ENCODE measurements at regions not wholly inside any gene's neighbourhood (a gene's known extent, or its start where the extent isn't known, plus 50 kb on each side); places are given as distances from the start of the nearest gene placed in this dataset.

GRCh38 chr4:149884046-149884445, 68.4 kb upstream of the IQCM start:
- H2AFZ ChIP-seq (ENCODE audit: low read length), result no peak overlapping the region
- H3K4me2 ChIP-seq (ENCODE audit: low read depth, low read length, poor library complexity, severe bottlenecking), result no peak overlapping the region
- H3K9me3 ChIP-seq (ENCODE audit: insufficient read depth, low read depth, low read length), result no peaks in the 10 kb centered on the region
- no peak overlapping the region for H3K9ac ChIP-seq (ENCODE audit: low read depth, low read length, poor library complexity, severe bottlenecking)
- H3K79me2 ChIP-seq (ENCODE audit: insufficient read depth, low read length), result no peaks in the 10 kb centered on the region
- H4K20me1 ChIP-seq (ENCODE audit: insufficient read depth, low read length, poor library complexity, severe bottlenecking), result no peaks in the 10 kb centered on the region
- no peak overlapping the region for H3K4me3 ChIP-seq (ENCODE audit: low read length, poor library complexity, severe bottlenecking)
- H3F3A ChIP-seq (ENCODE audit: low read depth), result no peaks in the 10 kb centered on the region
- no peaks in the 10 kb centered on the region for H3K9me2 ChIP-seq (replicated peaks; ENCODE audit: low read depth, low read length)
- no peaks in the 10 kb centered on the region for H3K36me3 ChIP-seq (ENCODE audit: insufficient read depth, low read length)
- no peaks in the 10 kb centered on the region for H3K27me3 ChIP-seq (ENCODE audit: insufficient read depth, low read length, poor library complexity, severe bottlenecking)
- H3K4me1 ChIP-seq (ENCODE audit: insufficient read depth, low read length, poor library complexity, severe bottlenecking), result no peaks in the 10 kb centered on the region
- TF ChIP-seq EZH2phosphoT487 (IDR thresholded peaks at IDR 0.05; ENCODE audit: borderline replicate concordance) (no peak), CTCF (conservative IDR thresholded peaks at IDR 0.05; ENCODE audit: low read length) (no peak)

DNA sequence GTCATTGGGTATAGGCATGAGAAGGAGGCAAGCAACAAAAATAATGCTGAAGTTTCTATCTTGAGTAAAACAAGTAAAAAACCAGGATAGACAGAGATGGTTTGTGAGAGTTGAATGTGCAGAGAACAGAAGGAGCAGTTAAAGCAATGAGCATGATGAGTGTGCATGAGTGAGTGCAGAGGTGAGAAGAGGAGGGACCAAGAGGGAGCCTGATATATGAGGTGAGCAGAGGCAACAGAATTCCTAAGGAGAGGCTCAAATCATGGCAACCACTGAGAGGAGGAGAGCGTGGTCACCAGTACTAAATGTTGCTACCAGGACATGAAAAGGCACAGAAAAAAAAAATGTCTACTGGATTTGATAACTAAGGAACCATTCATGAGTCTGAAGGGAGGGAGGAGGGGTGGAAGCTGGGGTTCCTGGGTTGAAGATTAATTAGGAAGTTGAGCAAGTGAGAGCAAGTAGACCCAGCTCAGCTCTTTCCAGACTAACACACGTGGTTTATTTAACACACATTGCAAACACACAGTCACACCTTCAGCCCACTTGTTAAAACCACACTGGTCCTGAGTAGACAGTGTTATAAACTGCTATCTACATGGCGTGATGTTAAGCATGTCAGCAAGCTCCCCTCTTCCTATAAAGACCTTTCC, 69.0 kb upstream of the IQCM start:
- no peaks in the 10 kb centered on the region for H3K36me3 ChIP-seq (ENCODE audit: insufficient read depth, low read length)
- no peaks in the 10 kb centered on the region for H4K20me1 ChIP-seq (ENCODE audit: insufficient read depth, low read length, poor library complexity, severe bottlenecking)
- H3K4me1 ChIP-seq (ENCODE audit: insufficient read depth, low read length, poor library complexity, severe bottlenecking), result no peaks in the 10 kb centered on the region
- H3K9me3 ChIP-seq (ENCODE audit: insufficient read depth, low read depth, low read length), result no peaks in the 10 kb centered on the region
- no peaks in the 10 kb centered on the region for H3K27me3 ChIP-seq (ENCODE audit: insufficient read depth, low read length, poor library complexity, severe bottlenecking)
- no peak overlapping the region for H2AFZ ChIP-seq (ENCODE audit: low read length)
- H3K4me3 ChIP-seq (ENCODE audit: low read length, poor library complexity, severe bottlenecking), result no peak overlapping the region
- H3K79me2 ChIP-seq (ENCODE audit: insufficient read depth, low read length), result no peaks in the 10 kb centered on the region
- TF ChIP-seq EZH2phosphoT487 (IDR thresholded peaks at IDR 0.05; ENCODE audit: borderline replicate concordance) (no peak), CTCF (conservative IDR thresholded peaks at IDR 0.05; ENCODE audit: low read length) (no peak)
- no peaks in the 10 kb centered on the region for H3F3A ChIP-seq (ENCODE audit: low read depth)
- no peaks in the 10 kb centered on the region for H3K9me2 ChIP-seq (replicated peaks; ENCODE audit: low read depth, low read length)
- no peak overlapping the region for H3K9ac ChIP-seq (ENCODE audit: low read depth, low read length, poor library complexity, severe bottlenecking)
- H3K4me2 ChIP-seq (ENCODE audit: low read depth, low read length, poor library complexity, severe bottlenecking), result no peak overlapping the region

GRCh38 chr4:149885896-149886295, 70.3 kb upstream of the IQCM start:
- Histone ChIP-seq H3K4me3 (ENCODE audit: low read length, poor library complexity, severe bottlenecking) (no peak overlapping the region), H3K4me1 (ENCODE audit: insufficient read depth, low read length, poor library complexity, severe bottlenecking) (no peaks in the 10 kb centered on the region), H3K9me2 (replicated peaks; ENCODE audit: low read depth, low read length) (no peaks in the 10 kb centered on the region), H3K27me3 (ENCODE audit: insufficient read depth, low read length, poor library complexity, severe bottlenecking) (no peaks in the 10 kb centered on the region), H3K9ac (ENCODE audit: low read depth, low read length, poor library complexity, severe bottlenecking) (no peak overlapping the region), H3K4me2 (ENCODE audit: low read depth, low read length, poor library complexity, severe bottlenecking) (no peak overlapping the region), H3K79me2 (ENCODE audit: insufficient read depth, low read length) (no peaks in the 10 kb centered on the region), H4K20me1 (ENCODE audit: insufficient read depth, low read length, poor library complexity, severe bottlenecking) (no peaks in the 10 kb centered on the region), H3K36me3 (ENCODE audit: insufficient read depth, low read length) (no peaks in the 10 kb centered on the region), H3F3A (ENCODE audit: low read depth) (no peaks in the 10 kb centered on the region), H3K9me3 (ENCODE audit: insufficient read depth, low read depth, low read length) (no peaks in the 10 kb centered on the region), H2AFZ (ENCODE audit: low read length) (no peak overlapping the region)
- TF ChIP-seq EZH2phosphoT487 (IDR thresholded peaks at IDR 0.05; ENCODE audit: borderline replicate concordance) (no peak), CTCF (conservative IDR thresholded peaks at IDR 0.05; ENCODE audit: low read length) (no peak)
